NCI-H146 (cell line): ENCODE measurements at regions not wholly inside any gene's neighbourhood (a gene's known extent, or its start where the extent isn't known, plus 50 kb on each side); places are given as distances from the start of the nearest gene placed in this dataset.
A peak's percentile ranks its signal among the peaks of the same experiment; 100 is the strongest.
"Not testable (repeated sequence)": the region's sequence is repeated elsewhere in the genome, so short reads cannot be mapped to it uniquely, and the experiment has no call there.

ENCODE experiments used
- DNase-seq: peaks from one replicate; lab custom pipeline; 2025; lab: John Stamatoyannopoulos, UW

- DNase-seq, result peak; percentile 25
These were observed 96.7 kb downstream of the SLC25A47 start for GRCh38 chr14:100419856-100420255.

DNA sequence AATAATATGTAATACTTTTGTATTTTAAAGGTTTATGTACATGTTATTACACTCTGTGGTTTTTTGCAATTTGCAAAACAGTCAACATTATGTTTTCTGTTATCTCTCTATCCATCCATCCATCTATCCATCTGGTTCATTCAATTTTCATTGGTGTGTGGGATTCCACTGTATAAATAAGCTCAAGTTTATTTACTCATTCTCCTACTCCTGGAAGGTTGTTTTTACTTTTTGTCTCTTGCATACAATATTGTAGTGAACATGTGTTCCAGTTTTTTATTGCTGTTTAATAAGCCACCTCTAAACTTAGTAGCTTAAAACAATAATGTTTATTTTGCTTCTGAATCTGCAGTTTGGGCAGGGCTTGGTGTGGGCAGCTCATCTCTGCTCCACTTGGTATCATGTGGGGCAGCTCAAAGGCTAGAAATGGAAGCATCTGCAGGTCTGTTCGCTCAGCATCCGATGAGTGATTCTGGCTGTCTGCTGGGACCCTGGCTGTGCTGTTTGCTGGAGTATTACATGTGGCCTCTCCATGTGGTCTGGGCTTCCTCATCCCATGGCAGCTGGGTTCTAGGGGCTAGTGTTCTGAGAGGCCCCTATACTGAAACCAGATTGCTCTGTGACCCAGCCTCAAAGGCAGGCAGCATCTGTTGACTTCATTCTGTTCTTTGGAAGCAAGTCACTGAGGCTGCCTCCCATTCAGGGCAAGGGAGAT, 98.8 kb downstream of the SLC25A47 start:
- DNase-seq, result no peak

- no peak for DNase-seq
These were observed 99.6 kb downstream of the SLC25A47 start for GRCh38 chr14:100422556-100423316.

- no peak for DNase-seq
These were observed 100.3 kb downstream of the SLC25A47 start for GRCh38 chr14:100423317-100424010.

DNA sequence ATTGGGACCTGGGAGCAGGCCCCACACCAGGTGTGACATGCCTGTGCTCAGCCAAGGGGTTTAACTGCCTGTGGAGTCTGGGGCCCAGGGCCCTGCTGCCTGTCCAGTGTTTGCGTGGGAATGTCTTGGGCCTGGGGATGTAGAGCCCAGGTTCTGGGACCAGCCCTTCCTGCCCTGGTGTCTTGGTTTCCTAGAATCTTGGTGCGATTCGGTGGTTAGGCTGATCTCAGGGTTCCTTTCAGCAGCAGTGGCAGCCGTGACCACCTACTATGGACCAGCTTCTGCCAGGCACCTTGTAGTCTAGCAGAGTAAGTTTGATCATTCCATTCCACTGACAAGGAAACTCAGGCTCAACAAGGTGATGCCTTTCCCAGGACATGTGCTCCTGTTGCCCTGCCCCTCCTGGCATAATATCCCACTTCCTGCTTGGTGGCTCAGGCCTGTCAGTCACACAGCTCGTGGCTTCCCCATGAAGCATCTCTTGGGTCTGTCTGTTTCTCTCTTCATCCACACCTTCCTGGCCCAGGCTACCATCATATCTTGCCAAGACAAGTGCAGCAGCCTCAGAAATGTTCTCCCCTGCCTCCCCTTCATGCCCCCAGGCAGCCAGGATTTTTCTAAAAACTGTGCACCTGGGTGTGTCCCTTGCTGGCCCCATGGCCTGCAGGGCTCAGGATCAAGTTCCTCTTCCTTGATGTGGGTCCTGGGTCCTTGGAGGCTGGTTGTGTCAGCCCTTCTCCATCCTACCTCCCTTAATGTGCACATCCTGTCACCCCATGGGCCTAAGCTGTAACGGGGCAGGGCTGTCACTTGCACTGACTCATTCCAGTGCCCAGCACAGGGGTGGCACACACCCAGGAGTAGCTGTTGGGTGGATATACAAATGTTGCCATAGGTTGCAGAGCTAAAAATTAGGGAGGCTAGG, 101.6 kb downstream of the SLC25A47 start:
- no peak for DNase-seq

DNA sequence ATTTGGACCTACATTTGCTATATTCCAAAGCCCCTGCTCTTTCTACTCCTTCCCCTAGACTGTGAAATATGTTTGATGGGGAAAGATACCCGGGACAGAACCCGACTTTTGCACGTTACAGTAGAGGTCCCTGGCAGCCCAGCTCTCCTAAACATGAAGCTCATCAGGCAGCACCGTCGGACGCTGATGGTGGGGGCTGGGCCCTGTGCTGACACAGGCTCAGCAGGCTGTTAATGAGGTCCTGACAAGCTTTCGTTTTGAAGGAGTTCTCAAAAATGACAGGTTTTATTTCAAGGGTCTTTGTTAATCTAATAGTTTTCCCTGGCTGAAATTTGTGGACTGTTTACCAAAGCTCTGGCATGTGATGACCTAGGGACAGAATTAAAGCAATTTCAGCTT, 102.3 kb downstream of the SLC25A47 start:
- DNase-seq, result no peak

GRCh38 chr14:100426314-100426713, 103.2 kb downstream of the SLC25A47 start:
- no peak for DNase-seq

DNA sequence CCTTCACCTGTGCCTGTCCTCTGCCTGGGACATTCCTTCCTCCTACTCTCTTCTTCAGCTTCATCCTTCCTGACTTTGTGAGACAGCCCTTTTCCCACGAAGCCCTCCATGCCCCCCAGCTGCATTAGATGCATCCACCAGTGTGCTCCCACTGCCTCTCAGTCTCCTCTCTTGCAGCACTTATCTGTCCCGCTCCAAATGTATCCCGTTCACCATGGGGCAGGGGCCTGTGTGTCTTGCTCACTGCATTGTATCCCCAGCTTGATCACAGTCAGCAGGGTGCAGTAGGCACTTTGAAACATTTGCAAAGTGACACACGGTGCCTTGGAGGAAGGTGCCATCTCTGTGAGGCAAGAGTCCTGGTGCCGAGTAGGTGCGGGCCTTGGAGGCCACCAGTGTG, 104.0 kb downstream of the SLC25A47 start:
- DNase-seq, result no peak

DNA sequence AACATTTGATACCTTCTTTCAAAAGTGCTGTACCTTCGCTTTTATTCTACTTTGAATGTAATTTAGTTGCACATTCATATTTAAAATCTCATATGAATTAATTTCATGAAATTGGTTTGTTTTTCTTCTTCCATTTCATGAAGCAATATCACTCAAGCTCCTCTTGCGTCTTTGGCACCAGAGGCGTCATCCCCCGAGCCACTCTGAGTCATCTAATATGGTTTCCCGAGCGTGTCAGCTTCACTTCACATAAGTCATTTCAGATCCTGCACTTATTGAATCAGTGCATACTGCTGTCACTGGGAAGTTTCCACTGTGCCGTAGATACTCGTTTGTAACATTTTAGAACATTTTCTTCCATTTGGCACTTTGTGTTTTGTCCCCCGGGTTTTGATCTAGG, 105.6 kb downstream of the SLC25A47 start:
- no peak for DNase-seq

- DNase-seq, result no peak
These were observed 106.4 kb downstream of the SLC25A47 start for GRCh38 chr14:100429537-100429936.

- no peak for DNase-seq
These were observed 107.4 kb downstream of the SLC25A47 start for GRCh38 chr14:100430571-100430970.

DNA sequence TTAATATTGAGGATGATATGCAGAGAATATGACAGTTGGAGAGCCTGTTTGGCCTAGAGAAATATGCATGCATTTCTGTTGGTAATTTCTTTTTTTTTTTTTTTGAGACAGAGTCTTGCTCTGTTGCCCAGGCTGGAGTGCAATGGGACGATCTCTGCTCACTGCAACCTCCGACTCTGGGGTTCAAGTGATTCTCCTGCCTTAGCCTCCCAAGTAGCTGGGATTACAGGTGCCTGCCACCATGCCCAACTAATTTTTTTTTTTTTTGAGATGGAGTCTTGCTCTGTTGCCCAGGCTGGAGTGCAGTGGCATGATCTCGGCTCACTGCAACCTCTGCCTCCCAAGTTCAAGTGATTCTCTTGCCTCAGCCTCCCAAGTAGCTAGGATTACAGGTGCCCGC, 108.3 kb downstream of the SLC25A47 start:
- DNase-seq, result not testable (repeated sequence)

DNA sequence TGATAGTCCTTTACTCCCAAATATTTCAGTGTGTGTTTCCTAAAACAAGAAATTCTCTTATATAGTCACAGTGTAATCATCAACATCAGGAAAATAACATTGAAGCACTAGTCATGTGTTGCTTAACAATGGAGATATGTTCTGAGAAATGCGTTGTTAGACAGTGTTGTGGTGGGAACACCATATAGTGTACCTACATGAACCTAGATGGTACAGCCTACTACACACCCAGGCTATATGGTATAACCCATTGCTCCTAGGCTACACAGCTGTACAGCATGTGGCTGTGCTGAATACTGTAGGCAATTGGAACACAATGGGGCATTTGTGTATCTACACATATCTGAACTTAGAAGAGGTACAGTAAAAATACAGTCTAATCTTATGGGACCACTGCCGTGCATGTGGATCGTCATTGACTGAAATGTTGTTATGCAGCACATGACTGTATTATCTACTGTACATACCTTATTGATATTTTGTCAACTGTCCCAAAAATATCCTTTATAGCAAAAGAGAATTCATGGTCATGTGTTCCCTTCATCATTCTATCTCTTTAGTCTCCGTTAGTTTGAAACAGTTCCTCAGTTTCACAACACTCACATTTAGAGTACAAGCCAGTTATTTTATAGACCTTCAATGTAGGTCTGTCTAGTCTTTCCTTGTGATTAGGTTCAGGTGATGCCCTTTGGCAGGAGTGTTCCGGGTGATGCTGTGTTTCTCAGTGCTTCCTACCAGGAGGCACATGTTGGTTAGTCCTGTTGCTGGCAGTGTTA, 109.7 kb downstream of the SLC25A47 start:
- DNase-seq, result no peak

DNA sequence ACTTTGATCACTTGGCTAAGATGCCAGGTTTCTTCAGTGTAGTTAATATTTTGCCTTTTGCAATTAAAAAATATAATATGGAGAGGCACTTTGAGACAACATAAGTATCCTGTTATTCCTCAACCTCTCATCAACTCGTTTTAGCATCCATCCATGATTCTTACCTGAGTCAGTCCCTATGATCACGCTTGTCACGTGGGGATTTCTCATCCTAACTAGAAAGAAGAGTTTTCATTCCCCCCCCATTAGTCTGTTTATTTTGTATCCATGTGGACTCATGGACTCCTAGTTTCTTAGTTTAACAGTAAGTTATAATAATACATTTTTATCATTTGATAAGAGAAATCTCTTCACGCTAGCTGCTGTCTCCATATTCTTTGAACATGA, 110.3 kb downstream of the SLC25A47 start:
- DNase-seq, result no peak

DNA sequence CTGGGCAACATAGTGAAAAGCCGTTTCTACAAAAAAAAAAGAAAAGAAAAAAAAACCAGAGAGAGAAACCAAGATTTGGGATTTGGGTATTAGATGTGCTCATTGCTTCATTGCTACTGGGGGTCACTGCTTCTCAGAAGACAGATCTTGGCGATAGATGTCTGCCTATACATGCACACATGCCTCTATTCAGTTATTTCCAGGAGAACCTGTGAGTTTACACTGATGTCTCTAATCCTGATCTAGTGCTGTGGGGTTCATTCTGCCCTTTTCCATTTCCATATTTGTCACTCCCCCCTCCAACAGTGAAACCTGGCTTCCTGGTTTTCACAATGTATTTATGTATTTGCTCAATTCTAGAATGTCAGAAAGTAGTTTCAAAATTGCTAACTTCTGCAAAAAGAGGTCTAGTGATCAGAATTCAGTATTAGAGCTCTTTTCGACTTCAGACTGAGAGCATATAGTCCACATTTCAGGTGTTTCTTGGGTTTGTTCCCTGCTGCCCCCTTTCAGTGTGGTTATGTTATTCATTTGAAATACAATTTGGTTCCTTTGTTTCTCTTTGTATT, 111.0 kb downstream of the SLC25A47 start:
- DNase-seq, result no peak

GRCh38 chr14:100434911-100435438, 111.8 kb downstream of the SLC25A47 start:
- no peak for DNase-seq

DNA sequence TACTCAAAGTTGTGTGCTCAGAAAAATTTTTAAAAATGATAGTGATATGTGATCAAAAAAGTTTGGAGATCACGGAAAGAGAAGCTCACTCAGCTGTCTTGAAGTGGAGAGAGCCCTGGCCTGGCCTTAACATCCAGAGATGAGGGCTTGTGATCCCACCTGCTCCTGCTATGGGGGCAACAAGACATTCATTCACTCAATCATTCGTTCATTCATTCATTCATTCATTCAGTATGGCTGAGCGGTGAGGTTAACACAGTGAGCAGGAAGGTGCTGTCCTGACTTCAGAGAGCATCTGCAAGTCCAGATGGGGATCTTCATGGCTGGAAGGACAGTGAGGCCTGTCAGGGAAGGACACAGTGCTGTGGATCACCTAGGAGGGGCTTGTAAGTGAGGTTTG, 112.3 kb downstream of the SLC25A47 start:
- no peak for DNase-seq

DNA sequence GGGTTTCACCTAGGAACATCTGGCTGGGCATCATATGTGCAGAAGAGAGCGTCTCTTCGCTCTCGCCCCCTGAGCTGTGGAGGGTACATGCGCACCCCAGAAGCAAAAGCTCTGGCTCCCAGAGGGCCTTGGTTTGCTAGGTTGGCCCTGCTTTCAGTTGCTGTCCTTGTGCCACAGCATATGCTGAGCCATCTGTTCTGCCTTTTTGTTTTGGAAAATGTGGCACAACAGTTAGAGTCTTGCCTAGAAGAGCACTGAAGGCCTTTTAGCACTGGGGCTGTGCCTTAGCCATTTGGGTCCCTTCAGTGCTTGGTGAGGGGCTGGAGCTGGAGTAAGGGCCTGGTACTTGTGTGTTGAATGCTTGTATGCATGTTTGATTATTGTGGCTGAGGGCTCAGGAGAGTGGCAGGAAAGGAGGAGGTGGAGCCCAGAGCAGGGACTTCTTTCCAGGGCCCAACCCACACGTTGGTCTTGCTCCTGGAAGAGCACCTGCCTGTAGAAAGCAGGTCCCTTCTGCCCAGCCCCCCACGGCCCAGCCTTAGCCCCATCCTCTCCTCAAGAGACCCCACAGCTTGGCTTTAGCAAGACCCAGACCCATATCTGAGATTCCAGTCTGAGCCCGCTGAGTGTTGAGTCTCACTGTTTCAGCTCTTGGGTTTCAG, 113.7 kb downstream of the SLC25A47 start:
- no peak for DNase-seq

DNA sequence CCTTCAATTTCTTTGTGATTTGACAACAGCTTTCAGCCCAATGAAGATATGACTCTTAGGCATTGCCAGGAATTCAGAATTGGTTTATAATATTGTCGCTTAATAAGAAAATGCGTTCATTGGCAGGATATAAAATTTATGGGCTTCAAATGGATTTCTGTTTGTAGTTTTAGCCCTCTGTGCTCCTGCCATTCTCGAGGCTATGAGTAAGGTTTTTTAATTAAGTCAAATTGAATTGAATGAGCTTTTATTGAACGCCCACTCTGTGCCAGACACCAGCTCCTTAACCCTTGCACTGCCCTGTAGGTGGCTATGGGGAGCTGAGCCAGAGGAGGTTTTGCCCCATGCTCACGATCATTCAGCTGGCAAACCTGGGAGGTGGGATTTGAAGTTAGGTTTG, 115.1 kb downstream of the SLC25A47 start:
- no peak for DNase-seq
